HepG2 (cell line): ENCODE measurements at regions not wholly inside any gene's neighbourhood (a gene's known extent, or its start where the extent isn't known, plus 50 kb on each side); places are given as distances from the start of the nearest gene placed in this dataset.
"Not testable (repeated sequence)": the region's sequence is repeated elsewhere in the genome, so short reads cannot be mapped to it uniquely, and the experiment has no call there.

ENCODE experiments used
- ATAC-seq: fragments of 200-7000 bp; cut with Tn5 transposase; 3 replicates; pipeline ENCODE4 v1.9.1; 2020; ENCODE audit warnings: mild to moderate bottlenecking, moderate library complexity
- BruUV-seq: library from RNA; stranded (reverse); fragments of 400-500 nt; replicated peaks from 2 replicates; lab custom pipeline; 2021; lab: Mats Ljungman, UMichigan
- CTCF ChIA-PET: fragments of 300-600 bp; formaldehyde crosslinking; extraction: SDS; loops from one replicate; lab custom pipeline; 2021; ENCODE audit warnings: low total read pairs, inconsistent platforms, low intra/inter-chr PET ratio; lab: Yijun Ruan, JAX
- POLR2A ChIA-PET: fragments of 350-600 bp; sonication (Branson Sonifier 250); formaldehyde crosslinking; loops from one replicate; lab custom pipeline; 2020; ENCODE audit warnings: antibody characterized with exemption, inconsistent platforms; lab: Yijun Ruan, JAX
- DNase-seq: peaks from one replicate; pipeline ENCODE4 v3.0.0-alpha.2; 2015; ENCODE audit warnings: low spot score
- FAIRE-seq: peaks from 3 replicates; lab custom pipeline; 2011; peaks lifted over from hg19 to GRCh38; lab: Jason Lieb, UNC
- H2AFZ ChIP-seq: one replicate; pipeline ENCODE4 v1.6.1; 2011; ENCODE audit warnings: low read length, inconsistent platforms
- H3K27ac ChIP-seq: fragments of 300-600 bp; 3 replicates; pipeline ENCODE4 v1.8.0; 2011; ENCODE audit warnings: mixed run types, mild to moderate bottlenecking, mixed read lengths, low read length, inconsistent platforms; ENCODE audit not compliant: insufficient read depth; ENCODE audit errors: extremely low read length
- H3K27me3 ChIP-seq, 2 experiments: fragments of 200-600 bp in 1 of 2; 2 replicates in 1 of 2; 3 replicates in 1 of 2; pipeline versions ENCODE4 v1.6.0 to v1.8.0; 2011; ENCODE audit warnings: low read length in 2 of 2, mild to moderate bottlenecking in 2 of 2, moderate library complexity in 2 of 2, inconsistent platforms in 1 of 2; ENCODE audit not compliant: insufficient read depth in 2 of 2, control insufficient read depth in 1 of 2
- H3K36me3 ChIP-seq, 2 experiments: fragments of 200-600 bp in 1 of 2; replicated peaks in 1 of 2; 2 replicates in 1 of 2; 3 replicates in 1 of 2; pipeline versions ENCODE4 v1.5.1 to v1.8.0; 2011; ENCODE audit warnings: low read length in 2 of 2, inconsistent platforms in 1 of 2; ENCODE audit not compliant: insufficient read depth in 2 of 2, control insufficient read depth in 1 of 2
- H3K4me1 ChIP-seq: 2 replicates; pipeline ENCODE4 v1.5.1; 2012; ENCODE audit warnings: low read length, inconsistent platforms; ENCODE audit not compliant: insufficient read depth
- H3K4me2 ChIP-seq: 2 replicates; pipeline ENCODE4 v1.6.0; 2011; ENCODE audit warnings: low read depth, low read length, inconsistent platforms
- H3K4me3 ChIP-seq, 3 experiments: fragments of 200-600 bp in 1 of 3; sonication (generic), shearing (Covaris generic) in 1 of 3; replicated peaks in 1 of 3; 2 replicates each; pipeline ENCODE4 v1.5.1; 2011 to 2016; ENCODE audit warnings: low read length in 3 of 3, inconsistent platforms in 2 of 3, low read depth in 2 of 3, mild to moderate bottlenecking in 2 of 3, control low read depth in 1 of 3, mixed read lengths in 1 of 3; ENCODE audit not compliant: insufficient read depth in 1 of 3
- H3K79me2 ChIP-seq: one replicate; pipeline ENCODE4 v1.6.1; 2011; ENCODE audit warnings: low read length, inconsistent platforms; ENCODE audit not compliant: insufficient read depth
- H3K9ac ChIP-seq: 2 replicates; pipeline ENCODE4 v1.6.0; 2011; ENCODE audit warnings: mild to moderate bottlenecking, low read depth, low read length, inconsistent platforms; ENCODE audit not compliant: insufficient read depth
- H3K9me3 ChIP-seq: 2 replicates; pipeline ENCODE4 v1.5.1; 2012; ENCODE audit warnings: mild to moderate bottlenecking, low read length
- H4K20me1 ChIP-seq: 2 replicates; pipeline ENCODE4 v1.6.0; 2011; ENCODE audit warnings: inconsistent platforms, mild to moderate bottlenecking, low read length, moderate library complexity; ENCODE audit not compliant: insufficient read depth
- ATAD3A ChIP-seq: sonication (generic); formaldehyde crosslinking; IDR thresholded peaks from 2 replicates; pipeline ENCODE4 v1.4.0; 2020; ENCODE audit warnings: missing genetic modification reagents
- FOXA1 ChIP-seq, 2 experiments: fragments of 450-650 bp in 1 of 2; sonication (generic) in 1 of 2; formaldehyde crosslinking in 1 of 2; IDR thresholded peaks; 2 replicates each; pipeline versions ENCODE4 v1.4.0 to v1.6.1; 2016 to 2020; ENCODE audit warnings: missing genetic modification reagents in 1 of 2
- GPN1 ChIP-seq: sonication (generic); formaldehyde crosslinking; IDR thresholded peaks from 2 replicates; pipeline ENCODE4 v1.5.1; 2020; ENCODE audit warnings: missing genetic modification reagents, borderline replicate concordance
- HNF4A ChIP-seq: sonication (generic); formaldehyde crosslinking; IDR thresholded peaks from 2 replicates; pipeline ENCODE4 v1.4.0; 2020; ENCODE audit warnings: missing genetic modification reagents
- HNRNPLL ChIP-seq: fragments of 200-400 bp; formaldehyde crosslinking; IDR thresholded peaks from 2 replicates; pipeline ENCODE4 v1.6.1; 2017; ENCODE audit warnings: mild to moderate bottlenecking, low read depth, low read length; ENCODE audit not compliant: poor library complexity, severe bottlenecking
- IKZF1 ChIP-seq: fragments of 450-650 bp; IDR thresholded peaks from 2 replicates; pipeline ENCODE4 v1.7.1; 2016
- PITX1 ChIP-seq: sonication (generic); formaldehyde crosslinking; IDR thresholded peaks from 2 replicates; pipeline ENCODE4 v1.5.1; 2020; ENCODE audit warnings: mild to moderate bottlenecking, missing genetic modification reagents
- SRSF1 ChIP-seq: fragments of 200-400 bp; formaldehyde crosslinking; optimal IDR thresholded peaks from 2 replicates; pipeline ENCODE3; 2017; ENCODE audit warnings: mild to moderate bottlenecking, low read depth, low read length, moderate library complexity
- STAG1 ChIP-seq: sonication (generic); formaldehyde crosslinking; IDR thresholded peaks from 2 replicates; pipeline ENCODE4 v1.4.0; 2020; ENCODE audit warnings: missing genetic modification reagents
- TEAD3 ChIP-seq: optimal IDR thresholded peaks from 2 replicates; pipeline ENCODE3; 2016; ENCODE audit warnings: borderline replicate concordance
- in situ Hi-C: cut with HindIII; loops from 2 replicates; pipeline ENCODE4 v1.10.0; 2017; ENCODE audit warnings: low pct_unique_long_range_greater_than_20kb; ENCODE audit not compliant: extremely low pct_ligation_motif_present
- intact Hi-C: fragments of 100-400 bp; cut with micrococcal nuclease; formaldehyde crosslinking; loops from one replicate; pipeline ENCODE4 v1.10.0; 2022; ENCODE audit not compliant: unreplicated experiment
- TF ChIP-seq, protein P1 (sequence below): sonication (generic); formaldehyde crosslinking; IDR thresholded peaks from 2 replicates; pipeline ENCODE4 v1.4.0; 2020; ENCODE audit warnings: missing genetic modification reagents, borderline replicate concordance
- TF ChIP-seq, protein P2 (sequence below): sonication (generic); formaldehyde crosslinking; IDR thresholded peaks from 2 replicates; pipeline ENCODE4 v1.4.0; 2020; ENCODE audit warnings: missing genetic modification reagents, mild to moderate bottlenecking, borderline replicate concordance
- TF ChIP-seq, protein P3 (sequence below): sonication (generic); formaldehyde crosslinking; IDR thresholded peaks from 2 replicates; pipeline ENCODE4 v1.5.0; 2020; ENCODE audit warnings: mild to moderate bottlenecking, missing genetic modification reagents, moderate library complexity

DNA sequence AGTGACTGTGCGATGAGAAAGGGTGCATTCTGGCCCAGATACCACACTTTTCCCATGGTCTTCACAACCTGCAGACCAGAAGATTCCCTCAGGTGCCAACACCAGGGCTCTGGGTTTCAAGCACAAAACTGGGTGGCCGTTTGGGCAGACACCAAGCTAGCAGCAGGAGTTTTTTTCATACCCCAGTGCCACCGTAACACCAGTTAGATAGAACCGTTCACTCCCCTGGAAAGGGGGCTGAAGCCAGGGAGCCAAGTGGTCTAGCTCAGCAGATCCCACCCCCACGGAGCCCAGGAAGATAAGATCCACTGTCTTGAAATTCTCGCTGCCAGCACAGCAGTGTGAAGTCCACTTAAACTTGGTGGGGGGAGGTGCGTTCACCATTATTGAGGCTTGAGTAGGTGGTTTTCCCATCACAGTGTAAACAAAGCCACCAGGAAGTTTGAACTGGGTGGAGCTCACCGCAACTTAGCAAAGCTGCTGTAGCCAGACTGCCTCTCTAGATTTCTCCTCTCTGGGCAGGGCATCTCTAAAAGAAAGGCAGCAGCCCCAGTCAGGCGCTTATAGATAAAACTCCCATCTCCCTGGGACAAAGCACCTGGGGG is 119.4 kb upstream of the GHITM start (continued):
- TF ChIP-seq, protein P1, sequence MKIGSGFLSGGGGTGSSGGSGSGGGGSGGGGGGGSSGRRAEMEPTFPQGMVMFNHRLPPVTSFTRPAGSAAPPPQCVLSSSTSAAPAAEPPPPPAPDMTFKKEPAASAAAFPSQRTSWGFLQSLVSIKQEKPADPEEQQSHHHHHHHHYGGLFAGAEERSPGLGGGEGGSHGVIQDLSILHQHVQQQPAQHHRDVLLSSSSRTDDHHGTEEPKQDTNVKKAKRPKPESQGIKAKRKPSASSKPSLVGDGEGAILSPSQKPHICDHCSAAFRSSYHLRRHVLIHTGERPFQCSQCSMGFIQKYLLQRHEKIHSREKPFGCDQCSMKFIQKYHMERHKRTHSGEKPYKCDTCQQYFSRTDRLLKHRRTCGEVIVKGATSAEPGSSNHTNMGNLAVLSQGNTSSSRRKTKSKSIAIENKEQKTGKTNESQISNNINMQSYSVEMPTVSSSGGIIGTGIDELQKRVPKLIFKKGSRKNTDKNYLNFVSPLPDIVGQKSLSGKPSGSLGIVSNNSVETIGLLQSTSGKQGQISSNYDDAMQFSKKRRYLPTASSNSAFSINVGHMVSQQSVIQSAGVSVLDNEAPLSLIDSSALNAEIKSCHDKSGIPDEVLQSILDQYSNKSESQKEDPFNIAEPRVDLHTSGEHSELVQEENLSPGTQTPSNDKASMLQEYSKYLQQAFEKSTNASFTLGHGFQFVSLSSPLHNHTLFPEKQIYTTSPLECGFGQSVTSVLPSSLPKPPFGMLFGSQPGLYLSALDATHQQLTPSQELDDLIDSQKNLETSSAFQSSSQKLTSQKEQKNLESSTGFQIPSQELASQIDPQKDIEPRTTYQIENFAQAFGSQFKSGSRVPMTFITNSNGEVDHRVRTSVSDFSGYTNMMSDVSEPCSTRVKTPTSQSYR (CRISPR knock-in tag) = peak; percentile 89
- peak; percentile 50 for TF ChIP-seq HNF4A (CRISPR knock-in tag)
- TF ChIP-seq FOXA1 (IDR thresholded peaks at IDR 0.05) = not testable (repeated sequence)
- peak; percentile 72 for TF ChIP-seq FOXA1 (CRISPR knock-in tag; IDR thresholded peaks at IDR 0.05)

DNA sequence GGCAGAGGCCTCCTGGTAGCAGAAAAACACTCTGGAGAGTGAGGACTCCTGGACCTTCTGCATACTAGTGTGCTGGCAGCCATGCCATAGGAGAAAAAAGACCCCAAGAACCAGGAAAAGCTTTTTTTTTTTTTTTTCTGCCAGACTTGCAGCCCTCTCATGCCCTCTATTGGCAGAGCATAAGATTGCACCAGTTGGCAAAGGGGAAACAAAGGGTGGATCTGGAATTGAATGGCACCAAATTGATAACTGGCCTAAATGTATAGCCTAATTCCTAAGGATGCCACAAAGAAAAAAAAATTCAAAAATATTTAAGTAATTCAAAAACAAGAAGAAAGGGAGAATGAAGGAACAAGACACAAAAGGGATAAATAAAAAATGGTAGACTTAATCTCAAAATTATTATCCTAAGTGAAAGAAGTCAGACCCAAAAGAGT is 112.5 kb upstream of the GHITM start:
- Histone ChIP-seq H4K20me1 (no peaks in the 10 kb centered on the region), H3K9me3 (no peaks in the 10 kb centered on the region), H2AFZ (no peak overlapping the region), H3K4me3 (no peak overlapping the region), H3K79me2 (no peaks in the 10 kb centered on the region), H3K9ac (no peak overlapping the region), H3K36me3 (no peaks in the 10 kb centered on the region), H3K27ac (no peak overlapping the region), H3K27me3 (no peaks in the 10 kb centered on the region; a peak in 1 of 5 replicates), H3K4me2 (no peak overlapping the region), H3K4me1 (no peaks in the 10 kb centered on the region)
- FAIRE-seq (no peak), DNase-seq (peak; percentile 10), ATAC-seq (peak; percentile 33; the same call in 2 of the 3 replicates)
- no TSS peak for BruUV-seq
- ChIA-PET CTCF (interaction anchor here (0.6 to 1.1 kb wide), 2 partner anchors 179 to 1215 kb away, joined by 3 to 4 read pairs; no protein-coding TSS in a partner anchor), POLR2A (no interaction called here)
- intact Hi-C loops = loop anchor here (10.0 kb wide), 1 partner anchor 222 kb away; no protein-coding TSS in a partner anchor
- in situ Hi-C loops = no loop called here
- TF ChIP-seq GPN1 (CRISPR knock-in tag) (no peak), TEAD3 (CRISPR knock-in tag) (no peak), IKZF1 (no peak), ATAD3A (no peak), SRSF1 (no peak), PITX1 (CRISPR knock-in tag) (no peak), STAG1 (peak; percentile 32), HNRNPLL (no peak)
- TF ChIP-seq, protein P2, sequence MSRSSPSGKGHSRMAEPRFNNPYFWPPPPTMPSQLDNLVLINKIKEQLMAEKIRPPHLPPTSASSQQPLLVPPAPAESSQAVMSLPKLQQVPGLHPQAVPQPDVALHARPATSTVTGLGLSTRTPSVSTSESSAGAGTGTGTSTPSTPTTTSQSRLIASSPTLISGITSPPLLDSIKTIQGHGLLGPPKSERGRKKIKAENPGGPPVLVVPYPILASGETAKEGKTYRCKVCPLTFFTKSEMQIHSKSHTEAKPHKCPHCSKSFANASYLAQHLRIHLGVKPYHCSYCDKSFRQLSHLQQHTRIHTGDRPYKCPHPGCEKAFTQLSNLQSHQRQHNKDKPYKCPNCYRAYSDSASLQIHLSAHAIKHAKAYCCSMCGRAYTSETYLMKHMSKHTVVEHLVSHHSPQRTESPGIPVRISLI (CRISPR knock-in tag) = peak; percentile 94
- TF ChIP-seq, protein P3, sequence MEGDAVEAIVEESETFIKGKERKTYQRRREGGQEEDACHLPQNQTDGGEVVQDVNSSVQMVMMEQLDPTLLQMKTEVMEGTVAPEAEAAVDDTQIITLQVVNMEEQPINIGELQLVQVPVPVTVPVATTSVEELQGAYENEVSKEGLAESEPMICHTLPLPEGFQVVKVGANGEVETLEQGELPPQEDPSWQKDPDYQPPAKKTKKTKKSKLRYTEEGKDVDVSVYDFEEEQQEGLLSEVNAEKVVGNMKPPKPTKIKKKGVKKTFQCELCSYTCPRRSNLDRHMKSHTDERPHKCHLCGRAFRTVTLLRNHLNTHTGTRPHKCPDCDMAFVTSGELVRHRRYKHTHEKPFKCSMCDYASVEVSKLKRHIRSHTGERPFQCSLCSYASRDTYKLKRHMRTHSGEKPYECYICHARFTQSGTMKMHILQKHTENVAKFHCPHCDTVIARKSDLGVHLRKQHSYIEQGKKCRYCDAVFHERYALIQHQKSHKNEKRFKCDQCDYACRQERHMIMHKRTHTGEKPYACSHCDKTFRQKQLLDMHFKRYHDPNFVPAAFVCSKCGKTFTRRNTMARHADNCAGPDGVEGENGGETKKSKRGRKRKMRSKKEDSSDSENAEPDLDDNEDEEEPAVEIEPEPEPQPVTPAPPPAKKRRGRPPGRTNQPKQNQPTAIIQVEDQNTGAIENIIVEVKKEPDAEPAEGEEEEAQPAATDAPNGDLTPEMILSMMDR = peak; percentile 64
